Effector memory CD8-positive, alpha-beta T cell (primary cell): ENCODE measurements at regions not wholly inside any gene's neighbourhood (a gene's known extent, or its start where the extent isn't known, plus 50 kb on each side); places are given as distances from the start of the nearest gene placed in this dataset.

ENCODE experiments used
- ATAC-seq: fragments of 150-1000 bp; cut with Tn5 transposase; replicated peaks from 2 replicates; pipeline ENCODE4 v1.10.0; 2021; ENCODE audit warnings: mild to moderate bottlenecking, moderate library complexity
- DNase-seq, 3 experiments: peaks; one replicate each; pipeline ENCODE4 v3.0.0; 2021
- H3K27ac Mint-ChIP-seq, 2 donors: one replicate each; pipeline ENCODE4 v1.8.0; 2022; ENCODE audit warnings: mild to moderate bottlenecking in 2 of 2, mixed read lengths in 2 of 2, moderate library complexity in 2 of 2
- H3K27me3 Mint-ChIP-seq, 2 donors: one replicate each; pipeline ENCODE4 v1.8.0; 2022; ENCODE audit warnings: mixed read lengths in 2 of 2
- H3K36me3 Mint-ChIP-seq: one replicate; pipeline ENCODE4 v1.8.0; 2022; ENCODE audit warnings: mild to moderate bottlenecking, moderate library complexity, mixed read lengths; ENCODE audit not compliant: insufficient read depth
- H3K4me1 Mint-ChIP-seq, 2 donors: one replicate each; pipeline ENCODE4 v1.8.0; 2022; ENCODE audit warnings: low read depth in 2 of 2, mixed read lengths in 2 of 2
- H3K4me3 Mint-ChIP-seq, 2 donors: one replicate each; pipeline ENCODE4 v1.8.0; 2022; ENCODE audit warnings: mild to moderate bottlenecking in 2 of 2, mixed read lengths in 2 of 2, moderate library complexity in 2 of 2
- H3K9me3 Mint-ChIP-seq, 2 donors: one replicate each; pipeline ENCODE4 v1.8.0; 2022; ENCODE audit warnings: mixed read lengths in 2 of 2

DNA sequence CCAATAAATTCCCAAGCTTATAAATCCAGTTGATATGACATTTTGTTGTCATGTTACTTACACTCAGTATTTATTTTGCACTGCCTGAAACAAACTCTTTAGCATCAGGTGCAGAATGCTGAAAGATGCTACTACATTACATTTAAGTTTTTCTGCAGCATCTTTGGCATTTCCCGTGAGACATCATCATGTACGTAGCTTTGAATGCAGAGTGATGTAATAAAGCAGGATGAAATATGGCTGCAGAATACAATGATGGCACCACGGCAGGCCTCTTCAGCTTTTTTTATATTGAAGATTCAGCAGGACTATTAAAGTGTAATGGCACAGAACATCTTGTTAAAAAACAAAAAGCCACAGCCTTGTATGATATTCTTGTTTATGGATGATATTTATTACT, 531.8 kb downstream of the NXPH1 start:
- ATAC-seq = no peak

DNA sequence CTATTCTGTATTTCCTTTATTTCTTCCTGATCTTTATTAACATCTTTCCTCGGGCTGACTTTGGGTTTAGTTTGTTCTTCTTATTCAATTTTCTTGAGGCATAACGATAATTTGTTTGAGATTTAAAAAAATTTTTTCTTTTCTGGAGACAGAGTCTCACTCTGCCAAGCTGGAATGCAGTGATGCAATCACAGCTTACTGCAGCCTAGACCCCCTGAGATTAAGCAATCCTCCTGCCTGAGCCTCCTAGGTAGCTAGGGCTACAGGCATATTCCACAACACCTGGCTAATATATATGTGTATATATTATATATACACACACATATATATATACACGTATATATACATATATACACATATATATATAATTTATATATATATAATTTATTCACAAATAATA, 540.2 kb downstream of the NXPH1 start:
- H3K27ac Mint-ChIP-seq = no peak overlapping the region
- no peaks in the 10 kb centered on the region for H3K4me1 Mint-ChIP-seq

More for the DNA sequence above, 531.8 kb downstream of the NXPH1 start:
- DNase-seq = no peak
- Mint-ChIP-seq H3K36me3 (no peaks in the 10 kb centered on the region), H3K4me1 (no peaks in the 10 kb centered on the region), H3K27me3 (no peaks in the 10 kb centered on the region), H3K27ac (no peak overlapping the region), H3K4me3 (no peak overlapping the region), H3K9me3 (peaks cover 0 to 8% of the 10 kb centered on the region in 2 donors)

DNA sequence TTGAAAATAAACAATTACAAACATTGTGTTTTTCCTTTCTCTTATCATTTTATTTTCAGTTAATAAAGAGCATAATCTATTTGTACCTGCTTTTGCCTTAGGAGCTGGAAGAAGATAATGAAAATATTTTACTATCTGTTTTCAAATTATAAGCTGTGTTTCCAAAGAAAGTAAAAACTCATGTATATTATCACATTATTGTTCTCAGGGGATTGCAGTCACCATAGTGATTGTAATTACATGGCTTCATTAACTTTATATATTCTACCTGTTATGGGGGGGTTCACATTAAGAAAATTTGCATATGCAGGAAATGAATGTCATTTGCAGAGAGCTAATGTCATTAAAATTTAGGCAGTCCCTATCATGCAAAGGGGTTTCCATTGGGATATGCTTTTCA, 542.3 kb downstream of the NXPH1 start:
- H3K9me3 Mint-ChIP-seq = peaks cover 0 to 7% of the 10 kb centered on the region in 2 donors
- H3K4me1 Mint-ChIP-seq = no peaks in the 10 kb centered on the region
- no peaks in the 10 kb centered on the region for H3K27me3 Mint-ChIP-seq
- peaks cover 4% of the 10 kb centered on the region for H3K36me3 Mint-ChIP-seq
- H3K4me3 Mint-ChIP-seq = no peak overlapping the region
- ATAC-seq (no peak), DNase-seq (no peak)
- no peak overlapping the region for H3K27ac Mint-ChIP-seq

More for the DNA sequence above, 540.2 kb downstream of the NXPH1 start:
- peaks cover 4% of the 10 kb centered on the region for H3K36me3 Mint-ChIP-seq
- no peak overlapping the region for H3K4me3 Mint-ChIP-seq
- peaks cover 0 to 2% of the 10 kb centered on the region in 2 donors for H3K9me3 Mint-ChIP-seq
- no peaks in the 10 kb centered on the region for H3K27me3 Mint-ChIP-seq
- DNase-seq = no peak
- ATAC-seq = no peak

DNA sequence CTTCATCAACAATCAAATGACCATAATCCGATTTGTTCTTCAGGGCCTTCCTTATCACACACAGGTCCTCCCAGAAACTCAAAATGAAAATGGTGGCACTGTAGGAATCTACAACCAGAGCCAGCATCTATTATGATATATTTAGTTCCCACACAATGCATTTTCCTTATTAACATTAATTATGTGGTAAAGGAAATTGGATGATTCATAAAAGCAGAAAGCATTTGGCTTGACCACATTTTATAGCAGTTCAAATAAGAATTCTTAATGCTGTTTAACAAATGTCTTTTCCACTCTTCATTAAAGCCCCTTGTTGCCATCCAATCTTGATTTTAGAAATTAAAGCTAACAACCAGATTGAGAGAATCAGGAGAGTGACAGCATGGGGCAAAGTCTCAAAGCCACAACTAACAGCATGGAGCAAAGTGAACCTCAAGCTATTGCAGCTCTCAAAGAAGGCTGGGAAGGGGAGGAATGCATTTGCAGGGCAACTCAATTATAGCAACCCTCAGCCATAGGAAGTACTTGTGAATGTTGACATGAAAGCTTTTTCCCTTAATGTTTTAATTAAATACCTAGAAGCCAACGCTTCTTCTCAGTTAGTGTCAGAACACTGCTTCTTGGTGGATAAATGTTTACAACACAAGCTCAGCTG, 549.1 kb downstream of the NXPH1 start:
- ATAC-seq (no peak), DNase-seq (no peak)
- Mint-ChIP-seq H3K36me3 (no peaks in the 10 kb centered on the region), H3K4me1 (no peaks in the 10 kb centered on the region), H3K4me3 (no peak overlapping the region), H3K27me3 (no peaks in the 10 kb centered on the region), H3K27ac (no peak overlapping the region), H3K9me3 (peaks cover 5 to 15% of the 10 kb centered on the region in 2 donors)

DNA sequence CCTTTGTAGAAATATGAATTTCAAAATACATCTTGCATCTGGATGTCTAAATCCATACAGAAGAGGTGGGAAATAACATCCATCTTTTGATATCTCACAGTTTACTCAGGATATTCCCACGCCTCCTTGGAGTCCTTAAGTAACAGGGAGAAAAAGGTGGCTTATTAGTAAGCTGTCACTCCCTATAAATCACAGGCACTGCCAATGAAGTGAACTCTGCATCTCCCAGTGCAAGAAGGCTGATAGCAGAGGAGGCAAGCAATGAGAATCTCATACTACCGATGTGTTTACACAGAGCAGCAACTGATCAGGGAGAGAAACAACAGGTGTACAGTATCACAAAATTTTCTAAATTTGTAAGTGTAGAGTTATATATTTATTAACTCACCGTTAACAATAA, 551.8 kb downstream of the NXPH1 start:
- H3K9me3 Mint-ChIP-seq = peaks cover 8 to 12% of the 10 kb centered on the region in 2 donors
- no peak overlapping the region for H3K4me3 Mint-ChIP-seq
- no peak for ATAC-seq
- H3K36me3 Mint-ChIP-seq = no peaks in the 10 kb centered on the region
- no peaks in the 10 kb centered on the region for H3K4me1 Mint-ChIP-seq
- H3K27me3 Mint-ChIP-seq = no peaks in the 10 kb centered on the region
- no peak overlapping the region for H3K27ac Mint-ChIP-seq
- DNase-seq = no peak

DNA sequence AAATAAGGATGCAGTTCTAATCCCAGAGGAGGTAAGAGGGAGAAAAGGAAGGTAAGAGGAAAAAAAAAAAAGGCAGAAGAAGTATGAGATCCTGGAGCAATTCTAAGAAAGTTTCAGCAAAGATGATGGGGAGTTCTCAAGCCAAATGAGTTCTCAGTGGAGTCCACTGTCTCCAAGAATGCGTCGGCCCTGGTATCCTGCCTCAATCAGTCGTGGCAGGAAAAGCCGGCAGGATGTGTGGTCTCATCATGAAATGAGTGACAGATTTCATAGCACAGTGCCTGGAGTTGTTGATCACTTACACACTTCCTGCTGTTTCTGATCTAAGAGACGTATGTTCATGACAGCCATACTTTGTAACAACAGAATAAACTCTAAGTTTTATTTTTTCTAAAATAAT, 554.9 kb downstream of the NXPH1 start:
- Mint-ChIP-seq H3K36me3 (no peaks in the 10 kb centered on the region), H3K4me1 (no peaks in the 10 kb centered on the region), H3K27ac (no peak overlapping the region), H3K27me3 (no peaks in the 10 kb centered on the region), H3K9me3 (peaks cover 4 to 8% of the 10 kb centered on the region in 2 donors), H3K4me3 (no peak overlapping the region)
- no peak for ATAC-seq
- no peak for DNase-seq

DNA sequence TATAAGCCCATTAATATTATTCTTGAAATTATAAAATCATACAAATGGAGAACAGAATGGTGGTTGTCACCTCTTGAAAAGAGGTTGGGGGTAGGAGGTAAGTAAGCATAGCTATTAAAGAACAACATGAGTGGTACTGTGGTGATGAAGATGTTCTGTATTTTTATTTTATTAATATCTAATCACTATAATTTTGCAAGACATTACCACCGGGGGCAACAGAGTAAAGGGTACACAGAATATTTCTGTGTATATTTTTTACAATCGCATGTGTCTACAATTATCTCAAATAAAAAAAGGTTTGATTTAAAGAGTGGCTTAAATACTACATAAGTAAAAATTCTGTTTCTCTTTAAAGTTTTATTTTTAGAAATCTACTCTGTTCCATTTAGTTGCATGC, 557.8 kb downstream of the NXPH1 start:
- H3K27ac Mint-ChIP-seq = no peak overlapping the region
- ATAC-seq (no peak), DNase-seq (no peak)
- H3K9me3 Mint-ChIP-seq = peaks cover 7 to 8% of the 10 kb centered on the region in 2 donors
- no peaks in the 10 kb centered on the region for H3K4me1 Mint-ChIP-seq
- H3K27me3 Mint-ChIP-seq = no peaks in the 10 kb centered on the region
- no peaks in the 10 kb centered on the region for H3K36me3 Mint-ChIP-seq
- no peak overlapping the region for H3K4me3 Mint-ChIP-seq

DNA sequence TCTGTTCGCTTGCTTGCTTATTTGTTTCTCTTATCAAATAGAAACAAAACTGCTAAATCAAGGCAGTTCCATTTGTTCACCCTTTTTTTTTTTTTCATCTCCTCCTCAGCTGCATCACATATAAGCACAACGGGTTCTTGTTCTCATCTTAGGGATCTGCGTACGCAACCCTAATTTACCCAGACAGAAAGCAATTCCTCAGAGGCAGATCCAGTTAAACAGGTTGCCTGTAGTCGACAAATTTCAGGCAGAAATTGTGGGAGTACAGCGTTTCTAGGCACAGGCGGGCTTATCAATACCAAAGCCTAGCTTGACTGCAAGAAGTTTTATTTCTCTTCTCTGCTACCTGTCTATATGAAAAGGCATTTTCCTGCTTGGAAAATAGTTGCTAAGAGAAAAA, 565.4 kb downstream of the NXPH1 start:
- Mint-ChIP-seq H3K27ac (no peak overlapping the region), H3K27me3 (no peaks in the 10 kb centered on the region), H3K9me3 (peaks cover 0 to 7% of the 10 kb centered on the region in 2 donors), H3K36me3 (no peaks in the 10 kb centered on the region), H3K4me3 (no peak overlapping the region), H3K4me1 (no peaks in the 10 kb centered on the region)
- ATAC-seq (no peak), DNase-seq (no peak)

DNA sequence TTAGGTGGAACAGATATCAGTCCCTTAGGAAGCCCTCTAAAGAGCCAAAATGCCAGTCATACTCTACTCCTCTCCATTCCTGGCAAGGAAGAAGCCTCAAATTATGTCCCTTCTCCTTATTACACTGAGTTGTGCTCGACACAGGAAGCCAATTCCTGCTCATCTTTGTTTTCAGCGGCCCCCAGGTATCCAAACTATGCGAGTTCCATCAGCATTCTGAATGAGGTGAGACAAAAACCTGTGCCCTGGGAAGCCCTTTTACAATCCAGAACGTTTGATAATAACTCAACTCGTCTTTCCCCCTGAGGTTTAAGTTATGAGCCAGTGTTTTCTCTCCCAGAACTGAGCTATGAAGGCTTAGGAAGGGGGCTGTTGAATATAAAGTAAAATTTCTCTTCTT, 580.5 kb downstream of the NXPH1 start:
- Mint-ChIP-seq H3K27me3 (no peaks in the 10 kb centered on the region), H3K36me3 (no peaks in the 10 kb centered on the region), H3K4me1 (no peaks in the 10 kb centered on the region), H3K9me3 (peaks cover 12 to 32% of the 10 kb centered on the region in 2 donors), H3K27ac (no peak overlapping the region), H3K4me3 (no peak overlapping the region)
- DNase-seq (no peak), ATAC-seq (no peak)

DNA sequence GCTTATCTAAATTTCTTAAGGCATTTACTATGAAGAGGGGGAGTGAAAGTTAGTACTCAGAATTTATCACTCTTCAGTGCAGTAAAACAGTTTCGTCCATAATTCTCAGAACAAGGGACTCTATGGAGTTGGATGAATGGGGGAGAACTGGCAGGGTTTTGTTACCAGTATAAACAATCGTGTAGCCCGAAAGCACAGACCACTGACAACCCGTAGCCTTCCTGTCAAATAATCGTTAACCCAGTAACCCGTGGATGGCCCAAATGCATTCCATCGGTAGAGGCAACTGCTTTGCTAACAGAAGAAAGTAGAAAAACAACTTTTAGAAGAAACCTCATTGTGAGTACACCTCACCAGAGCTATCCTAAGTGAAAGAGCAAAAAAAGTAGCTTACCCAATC, 583.9 kb downstream of the NXPH1 start:
- Mint-ChIP-seq H3K27me3 (no peaks in the 10 kb centered on the region), H3K9me3 (peaks cover 16 to 32% of the 10 kb centered on the region in 2 donors), H3K4me3 (no peak overlapping the region), H3K27ac (no peak overlapping the region), H3K4me1 (no peaks in the 10 kb centered on the region), H3K36me3 (no peaks in the 10 kb centered on the region)
- no peak for DNase-seq
- no peak for ATAC-seq

DNA sequence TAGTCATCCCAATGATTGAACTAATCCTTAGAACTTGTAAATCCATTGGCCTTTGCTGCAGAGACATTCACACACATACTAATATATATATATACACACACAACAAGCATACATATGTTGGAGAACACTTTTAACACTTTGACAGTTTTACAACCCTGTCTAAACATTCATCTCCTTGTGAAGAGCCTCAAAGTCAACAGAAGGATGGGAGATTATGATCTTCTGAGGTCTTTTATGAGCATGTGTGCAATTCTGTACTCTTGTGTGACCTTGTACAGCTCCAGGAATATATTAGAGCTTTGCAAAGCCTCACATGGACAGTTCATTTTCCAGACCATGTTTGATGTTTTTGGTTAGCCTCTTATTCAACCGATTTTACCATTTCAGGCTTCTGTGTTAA, 589.0 kb downstream of the NXPH1 start:
- no peaks in the 10 kb centered on the region for H3K36me3 Mint-ChIP-seq
- no peaks in the 10 kb centered on the region for H3K4me1 Mint-ChIP-seq
- no peaks in the 10 kb centered on the region for H3K27me3 Mint-ChIP-seq

DNA sequence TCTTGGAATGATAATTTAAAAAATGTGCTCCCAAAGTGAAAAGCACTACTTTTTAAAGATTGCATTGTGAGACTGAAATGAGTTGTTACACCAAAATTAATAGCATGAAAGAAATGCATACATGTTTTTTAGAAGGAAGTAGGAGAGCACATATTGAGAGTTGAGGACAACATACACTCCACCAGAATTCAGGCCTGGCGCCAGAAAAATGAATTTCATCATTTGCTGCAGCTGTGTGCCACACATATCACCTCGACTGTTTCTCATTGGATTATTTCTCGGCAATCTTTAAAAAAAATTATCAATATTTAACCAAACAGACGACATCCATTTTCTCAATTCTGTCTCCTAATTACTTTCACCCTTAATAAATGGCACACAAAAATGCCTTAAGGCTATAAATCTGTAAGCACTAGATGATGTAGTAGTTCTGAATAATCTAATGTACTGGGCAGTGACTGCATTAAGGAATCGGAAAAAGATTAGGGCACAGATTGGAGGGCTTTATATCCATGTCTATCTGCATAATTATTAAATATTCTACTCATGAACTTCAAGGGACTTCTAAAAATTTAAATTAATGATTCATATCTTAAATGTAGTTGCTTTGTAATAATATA, 590.4 kb downstream of the NXPH1 start:
- ATAC-seq (no peak), DNase-seq (no peak)
- Mint-ChIP-seq H3K4me1 (no peaks in the 10 kb centered on the region), H3K9me3 (peaks cover 11 to 21% of the 10 kb centered on the region in 2 donors), H3K27me3 (no peaks in the 10 kb centered on the region), H3K36me3 (no peaks in the 10 kb centered on the region), H3K27ac (no peak overlapping the region), H3K4me3 (no peak overlapping the region)

More for the DNA sequence above, 589.0 kb downstream of the NXPH1 start:
- ATAC-seq = no peak
- peaks cover 11 to 19% of the 10 kb centered on the region in 2 donors for H3K9me3 Mint-ChIP-seq
- no peak for DNase-seq
- no peak overlapping the region for H3K27ac Mint-ChIP-seq
- no peak overlapping the region for H3K4me3 Mint-ChIP-seq

DNA sequence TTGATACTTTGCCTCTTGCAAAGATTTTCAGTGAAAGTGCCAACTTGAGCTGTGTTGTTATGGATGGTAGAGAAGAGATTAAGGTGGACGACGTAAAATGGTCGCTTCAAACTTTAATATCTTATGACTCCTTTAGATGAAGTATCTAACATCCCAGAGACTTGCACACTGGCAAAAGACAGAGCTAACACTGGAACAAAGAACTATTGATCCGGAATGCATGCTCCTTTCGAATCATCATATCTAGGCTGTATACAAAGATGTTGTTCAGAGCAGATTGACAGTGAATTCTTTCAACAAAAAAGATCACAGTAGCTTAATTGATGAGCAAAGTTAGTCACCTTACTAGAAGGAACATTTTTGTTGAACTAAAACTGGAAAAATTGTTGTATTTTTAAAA, 592.7 kb downstream of the NXPH1 start:
- no peak overlapping the region for H3K27ac Mint-ChIP-seq
- ATAC-seq = no peak
- H3K36me3 Mint-ChIP-seq = no peaks in the 10 kb centered on the region
- H3K4me1 Mint-ChIP-seq = no peaks in the 10 kb centered on the region
- DNase-seq = no peak
- H3K9me3 Mint-ChIP-seq = peaks cover 10 to 15% of the 10 kb centered on the region in 2 donors
- H3K27me3 Mint-ChIP-seq = no peaks in the 10 kb centered on the region
- H3K4me3 Mint-ChIP-seq = no peak overlapping the region

DNA sequence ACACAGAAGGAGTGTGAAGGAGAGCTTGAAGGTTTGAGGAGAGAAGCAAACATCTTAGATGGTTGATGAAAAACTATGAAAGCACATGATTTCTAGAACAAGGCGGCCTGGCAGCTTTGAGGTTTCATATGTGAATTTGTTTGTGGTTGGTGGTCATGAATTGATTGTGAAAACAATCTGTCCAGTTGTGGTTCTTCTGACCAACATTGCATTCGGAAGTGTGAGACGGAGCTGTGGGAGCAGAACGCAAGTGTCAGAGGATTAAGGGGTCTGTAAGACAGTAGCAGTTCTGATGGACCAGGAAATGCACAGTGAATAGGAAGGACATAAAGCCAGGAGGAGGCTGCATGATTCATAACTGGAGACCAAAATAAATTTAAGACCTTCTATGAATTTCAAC, 594.6 kb downstream of the NXPH1 start:
- Mint-ChIP-seq H3K36me3 (no peaks in the 10 kb centered on the region), H3K27ac (no peak overlapping the region), H3K4me1 (no peaks in the 10 kb centered on the region), H3K9me3 (peaks cover 10 to 13% of the 10 kb centered on the region in 2 donors), H3K4me3 (no peak overlapping the region), H3K27me3 (no peaks in the 10 kb centered on the region)
- DNase-seq (no peak), ATAC-seq (no peak)
